ENCODE measurements at regions not wholly inside any gene's neighbourhood (a gene's known extent, or its start where the extent isn't known, plus 50 kb on each side); places are given as distances from the start of the nearest gene placed in this dataset.

DNA sequence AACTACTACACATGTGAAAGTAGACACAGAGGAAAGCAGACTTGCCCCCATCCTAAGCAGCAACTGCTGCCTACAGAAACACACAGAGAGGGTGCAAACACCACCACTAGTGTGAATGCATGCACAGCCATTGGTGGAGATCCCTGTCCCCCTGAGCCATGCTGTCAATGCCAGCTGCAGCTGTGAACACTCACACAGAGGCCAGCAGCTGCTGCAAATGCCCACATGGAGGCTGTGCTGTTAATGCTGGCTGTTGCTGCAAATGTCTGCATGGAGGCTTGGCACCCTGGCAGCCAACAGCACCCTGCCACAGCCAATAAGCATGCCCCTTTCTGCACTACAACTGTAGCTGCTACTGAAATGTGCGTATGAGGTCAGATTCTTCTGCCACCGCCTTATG, 355.0 kb downstream of the LNPK start:
- Histone ChIP-seq H3K27me3 (replicated peaks; ENCODE audit: insufficient read depth, low read depth, low read length, poor library complexity) (no peaks in the 10 kb centered on the region), H3K36me3 (ENCODE audit: insufficient read depth, low read length, poor library complexity, severe bottlenecking) (no peaks in the 10 kb centered on the region), H3K4me1 (ENCODE audit: insufficient read depth, low read length, poor library complexity, severe bottlenecking) (no peaks in the 10 kb centered on the region), H3K4me3 (ENCODE audit: low read depth, low read length, poor library complexity, severe bottlenecking) (no peak overlapping the region), H3K27ac (ENCODE audit: low read depth, low read length, poor library complexity, severe bottlenecking) (no peak overlapping the region), H3K9me3 (ENCODE audit: low read depth, low read length, poor library complexity, severe bottlenecking) (no peaks in the 10 kb centered on the region)
- intact Hi-C loops (cut with micrococcal nuclease; ENCODE audit: unreplicated experiment) = no loop called here
- ChIA-PET CTCF (no interaction called here), POLR2A (ENCODE audit: low non-redundant PET) (no interaction called here)
- no peak for DNase-seq (ENCODE audit: low spot score)
- TF ChIP-seq, protein P1, sequence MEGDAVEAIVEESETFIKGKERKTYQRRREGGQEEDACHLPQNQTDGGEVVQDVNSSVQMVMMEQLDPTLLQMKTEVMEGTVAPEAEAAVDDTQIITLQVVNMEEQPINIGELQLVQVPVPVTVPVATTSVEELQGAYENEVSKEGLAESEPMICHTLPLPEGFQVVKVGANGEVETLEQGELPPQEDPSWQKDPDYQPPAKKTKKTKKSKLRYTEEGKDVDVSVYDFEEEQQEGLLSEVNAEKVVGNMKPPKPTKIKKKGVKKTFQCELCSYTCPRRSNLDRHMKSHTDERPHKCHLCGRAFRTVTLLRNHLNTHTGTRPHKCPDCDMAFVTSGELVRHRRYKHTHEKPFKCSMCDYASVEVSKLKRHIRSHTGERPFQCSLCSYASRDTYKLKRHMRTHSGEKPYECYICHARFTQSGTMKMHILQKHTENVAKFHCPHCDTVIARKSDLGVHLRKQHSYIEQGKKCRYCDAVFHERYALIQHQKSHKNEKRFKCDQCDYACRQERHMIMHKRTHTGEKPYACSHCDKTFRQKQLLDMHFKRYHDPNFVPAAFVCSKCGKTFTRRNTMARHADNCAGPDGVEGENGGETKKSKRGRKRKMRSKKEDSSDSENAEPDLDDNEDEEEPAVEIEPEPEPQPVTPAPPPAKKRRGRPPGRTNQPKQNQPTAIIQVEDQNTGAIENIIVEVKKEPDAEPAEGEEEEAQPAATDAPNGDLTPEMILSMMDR (conservative IDR thresholded peaks at IDR 0.05; ENCODE audit: low read depth, low read length) = no peak
- no peak for TF ChIP-seq EZH2 (IDR thresholded peaks at IDR 0.05; ENCODE audit: borderline replicate concordance, low read depth, low read length, poor library complexity, severe bottlenecking)
- BruUV-seq (replicated peaks) = no TSS peak

DNA sequence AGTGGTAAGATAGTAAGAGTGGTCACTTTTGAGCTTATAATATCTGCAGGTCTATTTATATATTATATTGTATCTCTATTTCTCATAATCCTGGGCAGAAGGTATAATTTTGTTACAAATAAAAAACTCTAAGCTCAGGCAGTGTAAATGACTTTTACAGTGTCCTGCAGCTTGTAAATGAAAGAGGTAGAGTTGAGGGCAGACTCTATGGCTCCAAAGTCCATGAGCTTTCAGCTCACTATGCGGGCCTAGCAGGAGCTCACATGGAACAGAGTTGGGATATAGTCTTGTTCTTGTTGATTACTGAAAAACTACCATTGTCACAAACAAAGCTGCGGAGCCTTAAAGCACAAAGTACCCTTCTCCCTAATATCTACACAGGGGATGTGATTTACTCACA, 361.4 kb downstream of the LNPK start:
- no peak overlapping the region for H3K27ac ChIP-seq (ENCODE audit: low read depth, low read length, poor library complexity, severe bottlenecking)
- ChIA-PET POLR2A (ENCODE audit: low non-redundant PET) (no interaction called here), CTCF (no interaction called here)
- H3K27me3 ChIP-seq (replicated peaks; ENCODE audit: insufficient read depth, low read depth, low read length, poor library complexity) = no peaks in the 10 kb centered on the region
- BruUV-seq (replicated peaks) = no TSS peak
- no peak for DNase-seq (ENCODE audit: low spot score)
- H3K9me3 ChIP-seq (ENCODE audit: low read depth, low read length, poor library complexity, severe bottlenecking) = no peaks in the 10 kb centered on the region
- peaks cover 10% of the 10 kb centered on the region for H3K4me1 ChIP-seq (ENCODE audit: insufficient read depth, low read length, poor library complexity, severe bottlenecking)
- H3K4me3 ChIP-seq (ENCODE audit: low read depth, low read length, poor library complexity, severe bottlenecking) = no peak overlapping the region
- intact Hi-C loops (cut with micrococcal nuclease; ENCODE audit: unreplicated experiment) = no loop called here
- H3K36me3 ChIP-seq (ENCODE audit: insufficient read depth, low read length, poor library complexity, severe bottlenecking) = no peaks in the 10 kb centered on the region
- TF ChIP-seq EZH2 (IDR thresholded peaks at IDR 0.05; ENCODE audit: borderline replicate concordance, low read depth, low read length, poor library complexity, severe bottlenecking) = no peak
- TF ChIP-seq, protein P1 (conservative IDR thresholded peaks at IDR 0.05; ENCODE audit: low read depth, low read length) = no peak

DNA sequence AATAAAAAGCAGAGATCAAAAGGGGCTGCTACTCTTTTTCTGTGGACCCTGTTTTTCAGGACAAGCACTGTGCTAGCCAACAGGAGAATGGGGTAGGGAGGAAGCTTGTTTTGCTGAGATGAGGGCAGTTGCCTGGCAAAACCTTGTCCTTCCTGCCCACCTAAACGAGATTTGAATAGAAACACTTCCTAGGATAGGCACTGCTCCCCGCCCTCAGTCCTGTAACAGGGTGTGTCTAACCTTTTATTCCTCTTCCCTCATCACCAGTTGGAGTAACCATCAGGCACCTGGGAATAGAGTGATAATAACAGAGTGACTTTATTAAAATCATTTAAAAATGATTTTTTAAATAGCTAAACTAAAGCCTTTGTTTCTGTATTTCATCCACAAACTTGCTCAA, 368.8 kb downstream of the LNPK start:
- ChIA-PET POLR2A (ENCODE audit: low non-redundant PET) (no interaction called here), CTCF (no interaction called here)
- Histone ChIP-seq H3K4me3 (ENCODE audit: low read depth, low read length, poor library complexity, severe bottlenecking) (no peak overlapping the region), H3K27me3 (replicated peaks; ENCODE audit: insufficient read depth, low read depth, low read length, poor library complexity) (no peaks in the 10 kb centered on the region), H3K27ac (ENCODE audit: low read depth, low read length, poor library complexity, severe bottlenecking) (no peak overlapping the region), H3K9me3 (ENCODE audit: low read depth, low read length, poor library complexity, severe bottlenecking) (no peaks in the 10 kb centered on the region), H3K4me1 (ENCODE audit: insufficient read depth, low read length, poor library complexity, severe bottlenecking) (no peaks in the 10 kb centered on the region), H3K36me3 (ENCODE audit: insufficient read depth, low read length, poor library complexity, severe bottlenecking) (no peaks in the 10 kb centered on the region)
- no peak for TF ChIP-seq EZH2 (IDR thresholded peaks at IDR 0.05; ENCODE audit: borderline replicate concordance, low read depth, low read length, poor library complexity, severe bottlenecking)
- TF ChIP-seq, protein P1 (conservative IDR thresholded peaks at IDR 0.05; ENCODE audit: low read depth, low read length) = no peak
- intact Hi-C loops (cut with micrococcal nuclease; ENCODE audit: unreplicated experiment) = no loop called here
- DNase-seq (ENCODE audit: low spot score) = no peak
- BruUV-seq (replicated peaks) = no TSS peak

All from A673 (cell line).